ELR (cell line): ENCODE measurements at regions not wholly inside any gene's neighbourhood (a gene's known extent, or its start where the extent isn't known, plus 50 kb on each side); places are given as distances from the start of the nearest gene placed in this dataset.
"Not testable (repeated sequence)": the region's sequence is repeated elsewhere in the genome, so short reads cannot be mapped to it uniquely, and the experiment has no call there.

Source experiments
- DNase-seq: peaks from one replicate; pipeline ENCODE4 v3.0.0-alpha.2; 2015; ENCODE audit warnings: low read depth

DNA sequence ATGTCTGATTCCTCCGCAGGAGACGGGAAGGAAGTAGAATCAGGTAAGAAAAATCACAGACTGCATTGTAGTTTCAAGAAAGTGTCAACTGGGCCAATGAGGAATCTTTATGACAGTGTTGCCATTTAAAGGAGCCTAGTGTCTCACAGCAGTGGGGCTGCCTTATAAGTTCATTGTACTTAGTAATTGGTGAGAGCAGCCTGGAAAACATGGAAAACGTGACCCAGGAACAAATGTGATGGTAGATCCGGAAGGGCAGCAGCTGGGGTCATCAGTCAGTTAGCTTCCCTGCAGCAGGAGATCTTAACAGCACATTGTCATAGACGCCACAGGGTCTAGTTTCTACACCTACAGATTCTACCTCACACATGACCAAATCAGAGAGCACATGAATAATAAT is 630.0 kb upstream of the LMO3 start:
- DNase-seq, result no peak

DNA sequence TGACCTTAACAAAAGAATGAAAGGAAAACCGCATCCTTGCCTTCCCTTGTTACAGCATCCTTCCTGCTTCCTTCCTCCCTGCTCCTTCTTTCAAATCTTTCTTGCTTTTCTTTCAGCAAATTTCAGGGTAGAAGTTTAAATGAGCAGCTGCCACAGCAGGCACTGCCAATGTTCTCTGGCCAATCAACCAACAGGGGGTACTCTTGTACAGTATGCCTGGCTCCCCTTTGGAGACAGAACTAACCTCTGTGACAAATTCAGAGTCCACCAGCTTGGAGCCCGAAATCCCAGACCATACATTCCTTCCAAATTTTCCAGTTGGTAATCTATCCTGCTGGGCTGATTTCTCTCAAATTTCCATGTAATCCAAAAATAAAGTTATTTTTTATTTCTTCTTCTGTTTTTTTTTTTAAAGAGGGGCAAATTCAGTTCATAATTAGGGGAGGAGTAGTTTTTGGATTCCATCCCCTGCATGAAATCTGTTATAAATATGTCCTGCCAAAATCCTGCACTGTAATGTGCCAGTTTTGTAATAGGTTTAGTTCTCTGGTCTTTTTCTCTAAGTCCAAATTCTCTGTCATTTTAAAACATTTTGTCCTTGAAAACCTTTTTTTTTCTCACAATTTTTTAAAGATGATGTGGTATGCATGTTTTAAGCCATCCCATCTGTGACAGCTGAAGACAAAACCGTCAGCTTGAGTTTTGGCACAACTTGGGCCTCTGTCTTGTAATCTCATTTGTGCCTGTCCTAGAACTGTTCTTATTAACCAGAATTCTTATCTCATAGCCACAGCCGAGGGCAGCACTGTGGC is 610.0 kb upstream of the LMO3 start:
- DNase-seq, result peak; percentile 14

DNA sequence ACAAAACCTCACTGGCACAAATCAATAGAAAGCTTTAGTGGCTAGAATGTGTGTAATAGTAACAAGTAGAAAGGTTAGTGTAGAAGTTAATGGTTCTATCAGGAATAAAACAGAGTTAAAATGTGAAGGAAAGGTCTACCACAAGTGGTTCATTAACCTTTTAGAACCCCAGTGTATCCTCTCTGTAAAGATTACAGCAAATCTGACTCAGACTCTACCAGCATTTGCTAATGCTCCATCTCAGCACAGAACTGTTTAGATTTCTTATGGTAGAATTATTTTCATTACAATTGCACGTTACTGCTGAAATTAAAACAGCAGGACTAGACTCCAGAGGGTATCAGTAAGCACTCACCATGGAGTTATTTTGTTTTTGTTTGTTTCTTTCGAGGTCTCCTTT is 609.0 kb upstream of the LMO3 start:
- no peak for DNase-seq

DNA sequence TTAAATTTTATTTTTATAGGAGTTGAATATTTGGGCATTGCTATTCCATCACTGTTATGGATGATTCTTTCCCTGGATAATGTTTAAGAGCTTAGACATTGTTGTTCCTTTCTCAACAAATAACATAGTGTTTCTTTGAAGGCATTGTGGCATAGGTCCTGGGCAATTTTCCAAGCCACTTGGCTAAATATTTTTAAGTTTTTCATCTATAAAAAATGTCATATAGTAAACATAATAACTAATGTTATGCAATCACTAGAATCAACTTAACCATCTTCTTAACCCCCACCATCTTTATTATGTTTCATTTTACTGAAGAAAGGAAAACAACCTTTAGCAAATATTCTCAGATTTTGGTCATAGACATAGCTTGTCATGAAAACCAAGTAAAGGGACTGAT is 600.6 kb upstream of the LMO3 start:
- peak; percentile 13 for DNase-seq

DNA sequence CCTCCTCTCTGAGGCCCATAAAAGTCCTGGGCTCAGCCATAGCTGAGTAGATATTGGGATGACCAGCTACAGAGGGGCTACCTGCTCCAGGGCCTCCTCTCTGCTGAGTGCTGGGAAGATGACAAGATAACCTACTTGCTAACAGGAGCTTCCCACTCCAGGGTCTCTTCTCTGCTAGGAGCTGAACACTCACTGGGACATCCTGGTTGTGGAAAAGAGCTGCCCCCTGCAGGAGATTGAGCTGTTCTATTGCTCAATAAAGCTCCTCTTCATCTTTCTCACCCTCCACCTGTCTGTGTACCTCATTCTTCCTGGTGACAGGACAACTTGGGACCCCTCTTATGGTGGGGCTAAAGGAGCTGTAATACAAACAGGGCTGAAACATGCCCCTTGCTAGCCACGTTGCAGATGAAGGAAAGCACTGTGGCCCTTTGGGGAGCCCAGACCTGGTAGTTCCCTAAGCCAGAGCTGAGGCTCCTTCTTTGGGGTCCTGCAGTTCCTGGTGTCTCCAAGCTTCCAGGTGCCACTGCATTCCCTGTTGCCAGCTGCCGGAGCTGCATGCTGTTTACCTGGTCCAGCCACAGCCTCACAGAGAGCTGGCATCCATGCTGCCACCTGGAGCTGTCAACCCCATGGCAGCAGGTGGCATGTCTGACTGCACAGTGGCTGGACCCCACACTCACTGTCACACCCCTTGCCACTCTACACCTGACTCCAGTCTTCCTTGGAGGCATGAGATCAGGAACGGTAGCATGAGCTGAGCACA is 598.5 kb upstream of the LMO3 start:
- no peak for DNase-seq

DNA sequence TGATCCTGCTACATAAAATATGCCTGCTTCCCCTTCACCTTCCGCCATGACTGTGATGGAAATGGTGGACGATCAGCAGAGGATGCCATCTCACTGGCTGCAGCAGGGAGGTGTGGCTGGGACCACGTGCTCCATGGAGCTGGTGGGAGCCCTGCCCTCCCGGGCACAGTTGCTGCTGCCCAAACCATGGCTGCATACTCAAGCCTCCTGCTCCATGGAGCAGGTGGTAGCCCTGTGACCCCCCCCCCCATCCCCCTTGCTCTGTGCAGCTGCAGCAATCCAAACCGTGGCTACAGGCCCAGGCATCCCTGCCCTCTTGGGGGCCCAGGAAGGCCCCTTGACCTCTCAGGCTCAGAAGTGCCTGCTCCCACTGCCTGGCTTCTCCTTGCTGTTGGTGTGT is 597.5 kb upstream of the LMO3 start:
- no peak for DNase-seq

DNA sequence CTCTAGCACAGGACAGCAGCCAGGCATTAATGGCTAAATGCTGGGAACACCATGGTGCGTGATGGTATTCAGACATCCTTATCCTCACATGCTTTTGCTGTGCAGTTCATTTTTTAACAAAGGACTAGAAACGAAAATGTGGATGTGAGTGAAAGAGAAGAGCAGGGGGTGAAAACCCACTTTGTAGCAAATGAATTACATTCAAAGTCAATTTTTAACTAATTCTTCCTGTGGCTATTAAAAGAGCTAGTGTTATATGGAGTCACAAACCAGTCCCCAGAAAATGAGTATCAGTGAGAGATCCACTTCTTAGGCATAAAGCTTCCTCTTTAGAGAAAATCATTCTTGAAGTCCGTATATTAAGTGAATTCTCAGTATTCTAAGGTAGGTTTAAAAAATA is 592.0 kb upstream of the LMO3 start:
- no peak for DNase-seq

DNA sequence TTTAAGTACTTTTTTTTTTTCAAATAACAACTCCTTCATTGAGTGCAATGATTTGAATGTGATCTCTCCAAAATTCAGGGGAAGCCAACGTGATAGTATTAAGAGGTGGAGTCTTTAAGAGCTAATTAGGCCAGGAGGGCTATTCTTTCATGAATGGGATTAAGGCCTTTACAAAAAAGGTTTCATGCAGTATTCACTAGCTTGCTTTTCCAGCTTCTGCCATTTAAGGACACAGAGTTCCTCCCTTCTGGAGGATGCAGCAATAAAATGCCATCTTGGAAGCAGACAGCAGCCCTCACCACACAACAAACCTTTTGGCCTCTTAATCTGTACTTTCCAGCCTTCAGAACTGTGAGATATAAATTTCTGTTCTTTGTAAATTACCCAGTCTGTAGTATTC is 586.8 kb upstream of the LMO3 start:
- DNase-seq, result no peak

DNA sequence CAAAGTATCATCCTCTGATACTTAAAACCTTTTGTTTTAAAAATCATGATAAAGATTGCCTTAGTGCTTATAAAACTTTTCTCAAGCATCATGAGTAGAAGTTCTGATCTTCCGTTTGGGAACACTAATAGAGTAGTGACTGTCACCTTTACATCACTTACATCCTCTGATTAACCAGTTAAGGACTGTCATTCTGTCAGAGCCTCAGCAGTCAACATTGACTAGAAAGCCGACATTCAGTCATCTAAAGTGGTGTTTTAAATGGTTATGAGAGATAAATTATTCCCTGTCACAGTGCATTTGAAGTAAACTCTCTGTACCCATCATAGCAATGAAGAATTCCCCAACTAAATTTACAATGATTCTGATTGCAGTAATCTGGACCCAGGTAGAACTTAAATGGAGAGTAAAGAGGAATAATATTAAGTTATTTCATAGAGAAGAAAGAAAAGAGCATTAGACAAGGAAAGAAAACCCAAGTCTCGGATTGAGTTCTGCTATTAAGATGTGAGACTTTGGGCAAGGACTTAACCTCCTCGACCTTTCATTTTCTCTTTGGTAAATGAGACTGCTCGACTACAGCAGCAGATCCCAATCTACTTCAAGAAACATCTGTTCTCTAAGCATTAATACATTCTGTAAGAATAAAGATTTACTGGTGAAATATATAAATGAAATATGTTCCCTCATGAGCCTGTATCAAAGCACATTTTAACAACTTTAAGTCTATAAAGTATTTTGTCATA is 563.9 kb upstream of the LMO3 start:
- peak; percentile 25 for DNase-seq

DNA sequence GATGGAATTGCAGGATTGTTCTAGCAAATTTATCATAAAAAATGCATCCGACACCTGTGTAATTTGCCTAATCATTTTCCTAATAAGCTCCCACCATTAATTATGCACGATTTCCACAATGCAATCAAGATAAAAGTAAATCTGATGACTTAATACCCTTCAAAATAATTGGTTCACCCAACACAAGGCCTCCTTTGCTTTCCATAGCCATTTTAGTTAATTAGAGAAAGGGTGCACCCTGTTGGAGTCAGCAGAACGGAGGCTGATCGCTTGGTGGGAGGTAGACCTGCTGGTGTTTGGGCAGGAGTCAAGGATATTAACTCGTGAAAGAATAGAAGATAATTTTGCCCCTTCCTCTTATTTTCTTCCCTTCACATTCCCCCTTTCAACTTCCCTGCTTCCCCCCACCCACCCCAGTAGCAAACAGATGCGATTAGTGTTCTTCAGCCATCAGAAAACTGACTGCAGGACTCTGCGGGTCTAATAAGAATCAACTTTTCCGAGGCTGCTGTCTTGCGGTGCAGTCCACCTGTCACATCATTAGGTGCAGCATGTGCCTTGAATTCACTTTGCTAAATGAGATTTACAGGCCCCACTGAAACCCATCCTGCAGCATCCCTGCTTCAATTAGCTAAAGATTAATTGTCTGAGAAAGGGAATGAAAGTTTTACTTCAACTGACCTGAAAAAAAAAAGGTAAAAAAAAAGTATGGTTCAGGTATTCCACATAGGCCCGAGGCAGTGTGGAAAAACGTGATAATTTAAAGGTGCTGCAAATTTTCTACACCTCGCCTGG is 553.7 kb upstream of the LMO3 start:
- no peak for DNase-seq

DNA sequence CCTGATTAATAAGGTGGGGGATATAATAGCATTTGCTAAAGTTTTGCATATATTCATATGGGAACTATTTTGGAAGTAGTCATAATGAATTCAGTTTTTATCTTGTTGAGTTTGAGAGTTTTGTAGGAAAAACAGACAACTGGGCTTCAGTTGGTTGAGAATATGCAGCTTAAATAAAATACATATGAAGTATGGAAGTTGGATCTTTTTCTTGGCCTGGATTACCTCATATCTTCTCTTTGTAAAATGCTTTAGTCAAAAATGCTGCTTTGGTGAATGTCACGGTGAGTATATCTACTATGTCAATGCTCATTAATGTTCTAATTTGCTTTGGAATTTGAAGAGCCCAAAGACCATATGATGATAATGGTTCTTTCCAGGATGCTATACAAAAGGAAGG is 552.2 kb upstream of the LMO3 start:
- no peak for DNase-seq

DNA sequence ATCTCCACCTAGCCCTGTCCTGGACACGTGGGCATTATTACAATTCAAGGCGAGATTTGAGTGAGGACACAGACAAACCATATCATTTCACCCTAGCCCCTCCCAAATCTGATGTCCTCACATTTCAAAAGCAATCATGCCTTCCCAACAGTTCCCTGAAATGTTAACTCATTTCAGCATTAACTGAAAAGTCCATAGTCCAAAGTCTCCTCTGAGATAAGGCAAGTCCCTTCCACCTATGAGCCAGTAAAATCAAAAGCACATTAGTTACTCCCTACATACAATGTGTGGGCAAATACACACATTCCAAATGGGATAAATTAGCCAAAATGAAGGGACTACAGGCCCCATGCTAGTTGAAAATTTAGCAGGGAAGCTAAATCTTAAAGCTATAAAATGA is 546.0 kb upstream of the LMO3 start:
- DNase-seq, result no peak

DNA sequence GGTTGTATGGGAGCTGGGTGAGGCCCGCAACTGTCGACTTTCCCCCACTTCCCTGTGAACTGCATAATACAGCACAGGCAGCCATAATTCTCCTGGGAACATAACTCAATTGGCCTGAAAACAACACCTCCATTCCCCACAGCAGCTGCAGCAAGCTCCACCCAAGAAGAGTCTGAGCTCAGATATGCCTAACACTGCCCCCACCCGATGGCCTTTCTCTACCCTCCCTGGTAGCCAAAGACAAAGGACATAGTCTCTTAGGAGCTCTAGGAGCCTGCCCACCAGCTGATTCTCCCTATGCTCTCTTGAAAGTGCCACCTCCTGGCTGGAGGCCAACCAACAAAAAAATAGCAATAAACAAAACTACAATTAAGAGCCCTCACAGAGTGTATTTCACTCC is 542.7 kb upstream of the LMO3 start:
- DNase-seq, result no peak

DNA sequence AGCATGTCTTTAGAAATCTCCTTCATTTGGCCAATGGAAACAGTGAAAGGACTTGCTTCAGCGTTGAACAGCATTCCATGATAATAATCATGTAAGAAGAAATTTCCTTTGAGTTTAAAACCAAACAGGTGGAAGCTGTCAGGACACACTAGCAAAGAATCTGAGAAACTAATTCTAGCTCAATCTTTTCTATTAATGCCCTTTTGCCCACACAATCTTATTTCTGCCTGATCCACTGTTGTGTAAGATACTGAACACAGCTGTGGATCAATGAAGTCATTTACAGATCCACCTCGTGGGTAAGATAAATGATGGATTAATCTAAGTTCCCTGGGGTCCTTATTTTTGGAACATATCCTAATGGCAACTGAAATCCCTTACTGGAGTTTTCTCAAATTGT is 536.9 kb upstream of the LMO3 start:
- DNase-seq, result no peak

DNA sequence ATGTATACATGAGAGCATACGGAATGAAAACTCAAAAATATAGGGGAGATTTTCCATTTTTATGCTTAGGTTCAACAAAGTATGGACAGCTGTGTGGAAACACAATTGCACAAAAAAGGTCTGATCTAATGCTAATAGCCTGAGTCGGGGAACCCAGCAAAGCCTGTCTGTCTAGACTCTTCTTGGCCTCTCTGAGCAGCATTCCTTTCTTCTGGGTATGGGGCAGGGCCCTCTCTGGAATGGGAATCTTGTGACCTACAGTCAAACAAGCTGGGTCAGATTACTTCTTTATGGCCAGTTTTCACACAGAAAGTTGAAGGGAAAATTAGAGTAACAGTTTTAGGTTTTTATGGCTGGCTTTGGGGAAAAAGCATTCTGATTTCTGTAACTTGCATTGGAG is 534.0 kb upstream of the LMO3 start:
- DNase-seq, result no peak

DNA sequence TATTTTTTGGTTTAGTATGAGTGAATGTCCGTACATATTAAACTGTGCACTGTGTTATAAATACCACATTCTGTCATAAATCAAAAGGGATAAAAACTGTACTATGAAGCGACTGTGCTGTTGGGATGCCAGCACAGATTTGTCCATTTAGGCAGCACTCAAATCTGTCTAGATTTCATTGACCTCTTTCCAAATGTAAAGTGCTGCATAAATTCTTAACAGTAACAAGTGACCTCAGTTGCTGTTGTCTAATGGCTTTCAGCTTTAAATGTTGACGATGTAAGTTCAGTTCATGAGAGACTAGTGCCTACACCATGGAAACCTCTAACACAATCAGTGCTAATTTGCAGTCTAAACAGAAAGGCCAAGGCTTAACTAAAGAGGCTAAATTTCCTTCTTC is 531.4 kb upstream of the LMO3 start:
- no peak for DNase-seq

DNA sequence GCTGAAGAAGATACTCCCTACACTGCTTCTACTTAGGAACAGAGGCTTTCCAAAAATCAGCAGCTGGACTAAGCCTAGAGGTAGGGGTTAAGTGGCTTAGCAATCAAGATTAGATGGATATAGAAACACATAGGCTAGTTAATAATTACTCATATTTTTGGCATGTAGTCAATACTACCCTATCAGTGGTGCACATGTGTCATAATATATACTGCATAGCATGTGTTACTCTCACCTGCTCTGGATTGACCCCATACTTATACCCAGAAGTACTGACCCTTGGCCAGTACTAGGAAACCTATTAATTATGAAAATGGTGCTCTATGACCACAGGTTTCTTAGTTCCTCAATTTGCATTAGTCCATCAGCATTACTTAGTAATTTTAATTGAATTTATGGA is 528.4 kb upstream of the LMO3 start:
- DNase-seq, result no peak

DNA sequence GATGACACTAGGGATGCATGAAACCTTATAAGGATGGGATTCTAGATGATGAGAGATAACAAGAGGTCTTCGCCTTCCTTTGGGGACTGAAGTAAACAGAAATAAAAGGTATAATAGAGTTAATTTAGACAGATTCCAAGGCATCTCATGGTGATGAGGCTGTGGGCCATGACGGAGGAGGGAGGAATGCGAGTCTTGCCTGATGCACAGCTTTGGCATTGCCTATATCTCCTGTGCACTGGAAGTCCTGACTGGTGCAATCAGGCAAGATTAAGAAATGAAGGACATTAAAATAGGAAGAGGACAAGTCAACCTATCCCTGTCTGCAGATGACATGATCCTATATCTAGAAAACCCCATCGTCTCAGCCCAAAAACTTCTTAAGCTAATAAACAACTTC is 526.4 kb upstream of the LMO3 start:
- DNase-seq, result peak; percentile 8

DNA sequence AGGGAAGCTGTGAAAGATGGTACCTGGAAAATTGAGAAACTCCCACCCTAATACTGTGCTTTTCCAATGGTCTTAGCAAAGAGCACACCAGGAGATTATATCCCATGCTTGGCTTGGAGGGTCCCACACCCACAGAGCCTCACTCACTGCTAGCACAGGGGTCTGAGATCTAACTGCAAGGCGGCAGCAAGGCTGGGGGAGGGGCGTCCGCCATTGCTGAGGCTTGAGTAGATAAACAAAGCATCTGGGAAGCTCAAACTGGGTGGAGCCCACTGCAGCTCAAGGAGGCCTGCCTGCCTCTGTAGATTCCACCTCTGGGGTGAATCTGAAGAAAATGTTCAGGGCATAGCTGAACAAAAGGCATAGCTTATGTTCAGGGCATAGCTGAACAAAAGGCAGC is 510.6 kb upstream of the LMO3 start:
- DNase-seq, result not testable (repeated sequence)

DNA sequence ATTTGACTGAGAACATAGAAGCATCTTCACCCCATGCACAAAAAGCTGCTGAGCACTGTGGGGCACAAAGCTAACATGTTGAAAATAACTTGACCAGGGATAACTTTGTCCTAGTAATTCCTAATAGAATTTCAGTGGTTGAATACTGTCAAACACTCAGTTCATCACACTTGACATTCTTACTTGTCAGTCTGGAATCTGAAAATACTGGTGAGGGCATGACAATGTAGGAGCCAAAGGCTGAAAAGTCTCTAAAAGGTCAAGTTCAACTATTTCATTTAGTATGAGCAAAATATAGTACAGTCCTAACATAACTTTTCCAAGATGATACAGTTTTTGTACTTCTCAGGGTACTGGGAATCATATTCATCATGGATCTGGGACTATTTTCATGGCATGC is 504.4 kb upstream of the LMO3 start:
- no peak for DNase-seq

DNA sequence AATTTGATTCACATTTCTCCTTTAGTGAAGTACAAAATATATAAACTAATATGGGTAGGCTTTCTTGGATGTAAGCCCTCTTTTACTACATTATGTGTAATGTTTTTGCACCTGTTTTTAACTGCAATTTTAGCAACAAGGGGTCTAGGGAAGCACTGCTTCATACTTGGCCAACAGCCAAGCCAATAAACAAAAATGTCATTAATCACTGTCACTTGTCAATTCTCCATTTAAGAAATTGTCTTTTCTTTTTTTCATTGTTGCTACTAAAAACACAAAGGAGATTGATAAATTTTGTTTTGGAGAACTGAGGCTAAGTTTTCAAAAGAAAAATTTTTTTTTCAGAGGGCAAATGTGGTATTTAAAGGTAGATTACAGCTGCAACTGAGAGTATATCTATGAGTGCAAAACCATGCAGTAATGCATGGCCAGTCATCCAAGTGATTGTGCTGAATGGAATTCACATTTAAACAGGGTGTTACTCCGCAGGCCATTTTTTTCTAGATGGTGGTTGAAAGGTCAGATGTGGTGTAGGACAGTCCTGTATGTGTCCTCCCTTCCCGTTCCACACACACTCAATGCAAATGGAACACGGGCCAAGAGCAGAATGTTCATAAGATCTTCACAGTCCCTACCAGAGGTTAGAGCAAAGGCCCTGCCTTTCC is 503.0 kb upstream of the LMO3 start:
- peak; percentile 81 for DNase-seq

DNA sequence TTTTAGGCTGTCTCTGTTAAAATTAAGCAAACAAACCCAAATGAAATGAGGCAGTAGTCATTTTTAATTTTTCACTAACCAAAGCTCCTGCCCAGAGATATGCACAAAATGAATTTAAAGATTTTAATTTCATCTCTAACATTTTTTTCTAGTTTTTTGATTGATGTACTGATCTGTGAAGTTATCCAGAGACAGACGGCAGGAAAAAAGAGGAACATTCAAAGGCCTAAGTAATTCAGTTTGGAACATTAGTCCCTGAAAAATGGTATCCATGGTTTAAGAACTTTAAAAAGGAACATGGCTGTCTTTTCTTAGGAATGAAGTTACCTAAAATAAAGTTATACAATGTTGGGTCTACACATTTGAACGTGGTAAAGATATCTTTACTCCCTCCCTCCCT is 498.8 kb upstream of the LMO3 start:
- DNase-seq, result no peak
